ENCODE measurements at regions not wholly inside any gene's neighbourhood (a gene's known extent, or its start where the extent isn't known, plus 50 kb on each side); places are given as distances from the start of the nearest gene placed in this dataset.

DNA sequence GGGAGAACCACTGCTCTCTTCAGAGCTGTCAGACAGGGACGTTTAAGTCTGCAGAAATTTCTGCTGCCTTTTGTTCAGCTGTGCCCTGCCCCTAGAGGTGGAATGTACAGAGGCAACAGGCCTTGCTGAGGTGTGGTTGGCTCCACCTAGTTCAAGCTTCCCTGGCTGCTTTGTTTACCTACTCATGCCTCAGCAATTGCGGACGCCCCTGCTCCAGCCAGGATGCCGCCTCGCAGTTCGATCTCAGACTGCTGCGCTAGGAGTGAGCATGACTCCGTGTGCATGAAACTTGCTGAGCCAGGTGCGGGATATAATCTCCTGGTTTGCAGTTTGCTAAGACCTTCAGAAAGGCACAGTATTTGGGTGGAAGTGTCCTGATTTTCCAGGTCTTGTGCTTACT lies 70.9 kb downstream of the MAGEB5 start:
- DNase-seq (ENCODE audit: extremely low spot score), result no peak
- POLR2A ChIA-PET, result no interaction called here
- TF ChIP-seq SP1 (IDR thresholded peaks at IDR 0.05) (no peak), LEF1 (IDR thresholded peaks at IDR 0.05; ENCODE audit: borderline replicate concordance) (no peak), BHLHE40 (IDR thresholded peaks at IDR 0.05; ENCODE audit: borderline replicate concordance) (no peak), ARNT (IDR thresholded peaks at IDR 0.05) (no peak), ELF4 (IDR thresholded peaks at IDR 0.05) (no peak), ZNF384 (IDR thresholded peaks at IDR 0.05) (no peak), NFRKB (IDR thresholded peaks at IDR 0.05) (no peak), HDGF (IDR thresholded peaks at IDR 0.05; ENCODE audit: borderline replicate concordance) (no peak), SUZ12 (IDR thresholded peaks at IDR 0.05) (no peak), FOXA1 (IDR thresholded peaks at IDR 0.05) (no peak), FOXM1 (IDR thresholded peaks at IDR 0.05; ENCODE audit: borderline replicate concordance) (no peak), CTBP1 (IDR thresholded peaks at IDR 0.05; ENCODE audit: borderline replicate concordance) (no peak)
- TF ChIP-seq, protein P1, sequence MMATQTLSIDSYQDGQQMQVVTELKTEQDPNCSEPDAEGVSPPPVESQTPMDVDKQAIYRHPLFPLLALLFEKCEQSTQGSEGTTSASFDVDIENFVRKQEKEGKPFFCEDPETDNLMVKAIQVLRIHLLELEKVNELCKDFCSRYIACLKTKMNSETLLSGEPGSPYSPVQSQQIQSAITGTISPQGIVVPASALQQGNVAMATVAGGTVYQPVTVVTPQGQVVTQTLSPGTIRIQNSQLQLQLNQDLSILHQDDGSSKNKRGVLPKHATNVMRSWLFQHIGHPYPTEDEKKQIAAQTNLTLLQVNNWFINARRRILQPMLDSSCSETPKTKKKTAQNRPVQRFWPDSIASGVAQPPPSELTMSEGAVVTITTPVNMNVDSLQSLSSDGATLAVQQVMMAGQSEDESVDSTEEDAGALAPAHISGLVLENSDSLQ (IDR thresholded peaks at IDR 0.05), result no peak
- CTCF ChIA-PET, result no interaction called here

All from HEK293T (cell line).